Lower lobe of right lung (tissue), 2 donors: ENCODE measurements at regions not wholly inside any gene's neighbourhood (a gene's known extent, or its start where the extent isn't known, plus 50 kb on each side); places are given as distances from the start of the nearest gene placed in this dataset.

ENCODE experiments used
- ATAC-seq, 2 donors: fragments of 200-7000 bp; cut with Tn5 transposase; one replicate each; pipeline ENCODE4 v1.9.1; 2020 to 2022; ENCODE audit warnings: mild to moderate bottlenecking in 2 of 2, moderate library complexity in 2 of 2
- DNase-seq: peaks from one replicate; pipeline ENCODE4 v3.0.0-alpha.2; 2020
- H3K27ac ChIP-seq: fragments of 200-600 bp; one replicate; pipeline ENCODE4 v1.8.0; 2022
- H3K27me3 ChIP-seq: fragments of 200-600 bp; one replicate; pipeline ENCODE4 v1.8.0; 2022; ENCODE audit warnings: low read depth
- H3K36me3 ChIP-seq: fragments of 200-600 bp; one replicate; pipeline ENCODE4 v1.8.0; 2022; ENCODE audit warnings: mild to moderate bottlenecking
- H3K4me1 ChIP-seq: fragments of 200-600 bp; one replicate; pipeline ENCODE4 v1.8.0; 2022
- H3K4me3 ChIP-seq: fragments of 200-600 bp; one replicate; pipeline ENCODE4 v1.8.0; 2022; ENCODE audit warnings: mild to moderate bottlenecking
- H3K9me3 ChIP-seq: fragments of 200-600 bp; one replicate; pipeline ENCODE4 v1.8.0; 2022
- intact Hi-C: fragments of 100-400 bp; cut with DNase I; formaldehyde crosslinking; loops from one replicate; pipeline ENCODE4 v1.11.0; 2022
- TF ChIP-seq, protein P1 (sequence below): fragments of 200-600 bp; IDR thresholded peaks from one replicate; pipeline ENCODE4 v1.8.0; 2022; ENCODE audit warnings: antibody characterized with exemption, mild to moderate bottlenecking
- donor health status: DM: no; HTN: yes; CAD: no; lungs with severe emphysema.

DNA sequence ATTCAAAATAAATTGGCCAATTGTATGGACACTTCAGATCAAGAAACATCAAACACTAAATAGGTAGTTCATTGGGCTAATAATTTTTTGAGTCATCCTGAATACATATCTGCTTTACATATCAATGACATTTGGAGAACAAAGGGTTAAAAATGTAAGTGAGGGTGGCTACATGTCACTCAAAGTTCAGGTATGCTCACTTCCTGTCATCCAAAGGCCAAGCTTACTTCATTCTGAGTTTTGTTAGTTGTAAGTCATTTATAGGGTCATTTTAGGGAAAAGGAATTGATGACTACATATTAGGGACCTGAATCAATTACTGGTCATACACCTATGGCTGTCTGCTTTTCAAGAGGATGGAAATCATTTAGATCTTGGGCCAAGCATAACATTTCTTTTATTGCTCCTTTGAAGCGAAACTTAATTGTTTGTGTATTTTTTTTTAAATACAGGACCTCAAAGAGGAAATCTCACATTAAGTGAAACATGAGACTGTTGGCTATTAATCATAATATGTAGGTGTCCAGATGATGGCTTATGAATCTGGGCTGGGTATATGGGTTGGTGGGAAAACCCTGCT, 119.2 kb upstream of the LEF1 start:
- Histone ChIP-seq H3K27ac (no peak overlapping the region), H3K4me1 (no peaks in the 10 kb centered on the region), H3K9me3 (no peaks in the 10 kb centered on the region), H3K36me3 (no peaks in the 10 kb centered on the region), H3K4me3 (no peak overlapping the region), H3K27me3 (no peaks in the 10 kb centered on the region)
- intact Hi-C loops, result no loop called here
- no peak for ATAC-seq
- DNase-seq, result no peak
- TF ChIP-seq, protein P1, sequence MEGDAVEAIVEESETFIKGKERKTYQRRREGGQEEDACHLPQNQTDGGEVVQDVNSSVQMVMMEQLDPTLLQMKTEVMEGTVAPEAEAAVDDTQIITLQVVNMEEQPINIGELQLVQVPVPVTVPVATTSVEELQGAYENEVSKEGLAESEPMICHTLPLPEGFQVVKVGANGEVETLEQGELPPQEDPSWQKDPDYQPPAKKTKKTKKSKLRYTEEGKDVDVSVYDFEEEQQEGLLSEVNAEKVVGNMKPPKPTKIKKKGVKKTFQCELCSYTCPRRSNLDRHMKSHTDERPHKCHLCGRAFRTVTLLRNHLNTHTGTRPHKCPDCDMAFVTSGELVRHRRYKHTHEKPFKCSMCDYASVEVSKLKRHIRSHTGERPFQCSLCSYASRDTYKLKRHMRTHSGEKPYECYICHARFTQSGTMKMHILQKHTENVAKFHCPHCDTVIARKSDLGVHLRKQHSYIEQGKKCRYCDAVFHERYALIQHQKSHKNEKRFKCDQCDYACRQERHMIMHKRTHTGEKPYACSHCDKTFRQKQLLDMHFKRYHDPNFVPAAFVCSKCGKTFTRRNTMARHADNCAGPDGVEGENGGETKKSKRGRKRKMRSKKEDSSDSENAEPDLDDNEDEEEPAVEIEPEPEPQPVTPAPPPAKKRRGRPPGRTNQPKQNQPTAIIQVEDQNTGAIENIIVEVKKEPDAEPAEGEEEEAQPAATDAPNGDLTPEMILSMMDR, result no peak

DNA sequence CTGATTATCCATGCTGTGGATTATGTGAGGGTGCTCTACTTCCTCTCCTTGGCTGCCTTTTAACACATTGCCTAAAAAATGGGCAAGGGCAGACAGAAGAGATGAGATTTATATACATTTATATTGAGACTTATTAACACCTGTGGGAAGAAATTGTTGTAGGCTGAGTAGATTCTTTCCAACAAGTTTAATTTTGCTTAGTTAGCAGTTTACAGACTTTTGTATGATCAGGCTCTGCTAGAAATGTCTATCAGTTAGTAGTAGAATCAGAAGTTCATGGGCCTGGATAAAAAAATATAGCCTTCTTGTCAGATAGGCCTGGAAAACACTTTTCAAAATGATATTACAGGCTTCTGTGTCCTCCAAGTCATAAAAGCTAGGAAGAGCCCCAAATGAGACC, 111.3 kb upstream of the LEF1 start:
- H3K4me3 ChIP-seq, result no peak overlapping the region
- no peak for ATAC-seq
- H3K27me3 ChIP-seq, result no peaks in the 10 kb centered on the region
- no peak for DNase-seq
- intact Hi-C loops, result no loop called here
- no peaks in the 10 kb centered on the region for H3K9me3 ChIP-seq
- no peaks in the 10 kb centered on the region for H3K36me3 ChIP-seq
- H3K27ac ChIP-seq, result no peak overlapping the region
- TF ChIP-seq, protein P1, result no peak
- H3K4me1 ChIP-seq, result no peaks in the 10 kb centered on the region

DNA sequence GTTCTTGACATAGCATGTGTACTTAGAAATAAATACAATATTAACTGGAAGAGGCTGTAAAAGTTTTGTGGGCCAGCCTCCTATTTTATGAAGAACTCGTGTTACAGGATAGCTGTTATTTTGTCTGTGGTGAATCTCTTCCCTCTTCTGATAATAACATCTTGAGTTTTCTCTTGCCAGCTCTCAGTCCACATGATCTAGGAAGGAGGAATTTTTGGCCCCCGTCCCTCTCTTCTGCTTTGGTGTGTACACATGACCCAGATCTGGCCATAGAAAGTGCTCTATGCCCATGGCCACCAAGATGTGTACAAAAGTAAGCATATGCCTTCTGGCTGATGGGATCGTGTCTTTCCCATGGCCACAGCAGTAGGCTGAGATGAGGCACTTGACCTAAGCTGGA, 108.0 kb upstream of the LEF1 start:
- intact Hi-C loops, result no loop called here
- no peak for ATAC-seq
- Histone ChIP-seq H3K4me1 (no peaks in the 10 kb centered on the region), H3K27ac (no peak overlapping the region), H3K9me3 (no peaks in the 10 kb centered on the region), H3K36me3 (no peaks in the 10 kb centered on the region), H3K27me3 (no peaks in the 10 kb centered on the region), H3K4me3 (no peak overlapping the region)
- TF ChIP-seq, protein P1, result no peak
- DNase-seq, result no peak

DNA sequence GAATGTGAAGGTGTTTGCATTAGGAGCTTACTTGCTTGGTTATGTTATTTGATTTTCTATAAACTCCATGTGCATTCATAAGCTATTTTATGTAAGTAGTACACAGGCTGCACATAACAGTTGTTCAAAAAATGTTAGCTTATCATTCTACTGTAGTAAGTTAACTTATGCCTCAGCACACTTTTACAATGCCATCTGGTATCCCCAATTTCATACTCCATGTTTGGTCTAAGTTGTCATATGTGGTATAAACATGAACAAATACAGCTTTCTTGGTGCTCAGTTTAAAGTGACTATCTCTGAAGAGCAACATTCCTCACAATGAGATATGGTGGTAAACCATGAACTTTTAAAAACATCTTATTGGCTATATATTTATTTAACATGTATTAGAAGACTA, 104.3 kb upstream of the LEF1 start:
- no peak for ATAC-seq
- Histone ChIP-seq H3K4me3 (no peak overlapping the region), H3K27ac (no peak overlapping the region), H3K36me3 (no peaks in the 10 kb centered on the region), H3K27me3 (no peaks in the 10 kb centered on the region), H3K4me1 (no peaks in the 10 kb centered on the region), H3K9me3 (no peaks in the 10 kb centered on the region)
- TF ChIP-seq, protein P1, result no peak
- intact Hi-C loops, result no loop called here
- no peak for DNase-seq

DNA sequence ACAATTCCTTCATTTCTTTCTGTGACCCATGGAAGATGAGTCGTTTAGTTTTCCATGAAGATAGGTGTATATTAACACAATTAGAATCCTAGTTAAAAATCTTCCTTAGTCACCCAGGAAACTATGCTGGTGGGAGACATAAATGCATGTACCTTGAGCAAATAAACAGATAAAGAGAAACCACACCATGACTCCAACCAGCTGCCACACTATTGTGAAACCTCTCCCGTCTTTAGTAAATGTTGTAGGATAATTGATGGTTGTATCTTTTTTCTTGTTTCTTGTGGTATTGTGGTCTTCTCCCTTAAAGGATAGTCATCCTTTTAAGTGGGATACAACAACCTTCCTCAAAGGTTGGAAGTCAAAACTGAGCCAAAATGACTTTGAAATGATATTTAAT, 103.8 kb upstream of the LEF1 start:
- TF ChIP-seq, protein P1, result no peak
- Histone ChIP-seq H3K27me3 (no peaks in the 10 kb centered on the region), H3K9me3 (no peaks in the 10 kb centered on the region), H3K27ac (no peak overlapping the region), H3K36me3 (no peaks in the 10 kb centered on the region), H3K4me3 (no peak overlapping the region), H3K4me1 (no peaks in the 10 kb centered on the region)
- no peak for ATAC-seq
- no peak for DNase-seq
- intact Hi-C loops, result no loop called here

- Histone ChIP-seq H3K27ac (no peak overlapping the region), H3K36me3 (no peaks in the 10 kb centered on the region), H3K4me1 (no peaks in the 10 kb centered on the region), H3K9me3 (no peaks in the 10 kb centered on the region), H3K27me3 (no peaks in the 10 kb centered on the region), H3K4me3 (no peak overlapping the region)
- no peak for DNase-seq
- ATAC-seq, result no peak
- intact Hi-C loops, result no loop called here
- TF ChIP-seq, protein P1, result no peak
Observed at GRCh38 chr4:108272046-108272445, 103.3 kb upstream of the LEF1 start.
